Inferior parietal cortex (tissue), 1 donor: ENCODE measurements at regions not wholly inside any gene's neighbourhood (a gene's known extent, or its start where the extent isn't known, plus 50 kb on each side); places are given as distances from the start of the nearest gene placed in this dataset.
"Not testable (repeated sequence)": the region's sequence is repeated elsewhere in the genome, so short reads cannot be mapped to it uniquely, and the experiment has no call there.

ENCODE experiments used
- DNase-seq: peaks from one replicate; pipeline ENCODE4 v3.0.0-alpha.2; 2016; ENCODE audit errors: extremely low spot score

GRCh38 chr7:54355842-54356241 is 186.3 kb upstream of the VSTM2A start:
- DNase-seq, result no peak

DNA sequence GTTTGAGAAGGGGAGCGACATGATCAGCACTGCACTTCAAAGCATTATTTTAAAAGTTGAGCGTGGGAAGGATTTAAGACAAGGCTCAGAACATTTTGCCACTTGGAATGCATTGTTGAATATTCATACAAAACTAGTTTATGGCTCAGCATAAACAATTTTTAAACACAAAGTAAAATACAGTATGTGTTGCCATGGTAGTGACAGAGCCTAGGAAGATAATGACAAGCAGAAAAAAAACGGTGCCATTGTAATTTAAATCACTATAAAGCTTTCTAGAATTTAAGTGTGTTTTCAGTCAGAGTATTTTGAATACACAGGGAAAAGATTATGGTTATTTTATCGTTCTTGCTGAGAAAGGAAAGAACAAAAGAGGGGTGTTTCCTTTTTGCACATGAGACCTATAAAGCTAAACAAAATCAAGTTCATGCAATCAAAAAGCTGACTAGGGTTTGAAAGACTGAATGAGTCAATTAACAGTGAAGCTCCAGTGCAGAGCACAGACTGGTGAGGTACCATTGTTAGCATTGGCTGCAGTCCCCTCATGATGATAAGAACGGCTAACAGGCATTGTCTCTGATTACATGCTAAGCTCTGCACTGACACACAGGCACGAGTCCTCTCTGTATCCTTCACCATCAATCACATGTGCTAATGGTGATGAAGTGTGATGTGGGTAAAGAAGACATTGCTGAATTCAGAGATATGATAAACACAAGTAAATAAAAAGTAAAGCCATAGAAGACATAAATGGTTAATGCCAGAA is 181.9 kb upstream of the VSTM2A start:
- no peak for DNase-seq

GRCh38 chr7:54390565-54390964 is 151.6 kb upstream of the VSTM2A start:
- DNase-seq, result no peak

GRCh38 chr7:54392935-54393334 is 149.2 kb upstream of the VSTM2A start:
- DNase-seq, result no peak

- no peak for DNase-seq
Measured at GRCh38 chr7:54394834-54395233, 147.3 kb upstream of the VSTM2A start.

DNA sequence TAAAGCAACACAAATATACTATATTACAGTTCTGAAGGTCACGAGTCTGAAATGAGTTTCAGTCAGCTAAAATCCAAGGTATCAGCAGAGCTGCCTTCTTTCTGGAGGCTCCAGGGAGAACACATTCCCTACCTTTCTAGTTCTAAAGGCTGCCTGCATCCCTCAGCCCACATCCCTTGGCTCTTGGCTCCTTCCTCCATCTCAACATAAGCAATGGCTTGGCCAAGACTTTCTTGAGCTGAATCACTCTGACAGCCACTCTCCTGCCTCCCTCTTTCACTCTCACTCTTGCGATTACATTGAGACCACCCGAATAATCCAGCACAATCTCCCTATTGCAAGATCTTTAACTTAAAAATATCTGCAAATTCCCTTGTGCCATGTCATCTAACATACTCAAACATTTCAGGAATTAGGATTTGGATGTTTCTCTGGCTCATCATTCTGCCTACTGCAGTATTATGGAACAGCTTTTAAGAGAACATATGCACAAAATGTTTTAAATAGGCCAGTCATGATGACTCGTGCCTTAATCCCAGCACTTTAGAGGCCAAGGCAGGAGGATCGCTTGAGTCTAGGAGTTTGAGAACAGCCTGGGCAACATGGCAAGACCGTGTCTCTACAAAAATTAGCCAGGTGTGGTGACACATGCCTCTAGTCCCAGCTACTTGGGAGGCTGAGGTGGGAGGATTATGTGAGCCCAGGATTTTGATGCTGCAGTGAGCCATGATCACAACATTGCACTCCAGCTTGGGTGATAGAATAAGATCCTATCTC is 144.2 kb upstream of the VSTM2A start:
- DNase-seq, result no peak

- DNase-seq, result no peak
Measured at GRCh38 chr7:54398863-54399262, 143.3 kb upstream of the VSTM2A start.

DNA sequence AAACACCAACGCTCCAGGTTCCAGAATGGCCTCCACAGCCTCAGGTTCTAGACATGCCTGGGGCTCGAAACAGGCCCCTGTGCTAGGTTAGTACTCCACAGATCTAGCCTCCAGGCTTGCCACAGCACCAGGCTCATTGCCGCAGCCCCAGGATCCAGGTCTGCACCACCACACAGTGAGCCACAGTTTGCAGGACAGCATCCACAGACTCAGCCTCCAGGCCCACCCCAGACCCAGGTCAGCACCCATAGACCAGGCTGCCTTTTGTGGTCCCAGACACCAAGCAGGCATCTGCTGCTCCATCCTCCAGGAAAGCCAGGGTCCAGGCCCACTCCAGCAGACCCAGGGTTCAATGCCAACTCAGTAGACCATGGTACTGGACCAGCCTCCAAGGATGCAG is 132.3 kb upstream of the VSTM2A start:
- no peak for DNase-seq

DNA sequence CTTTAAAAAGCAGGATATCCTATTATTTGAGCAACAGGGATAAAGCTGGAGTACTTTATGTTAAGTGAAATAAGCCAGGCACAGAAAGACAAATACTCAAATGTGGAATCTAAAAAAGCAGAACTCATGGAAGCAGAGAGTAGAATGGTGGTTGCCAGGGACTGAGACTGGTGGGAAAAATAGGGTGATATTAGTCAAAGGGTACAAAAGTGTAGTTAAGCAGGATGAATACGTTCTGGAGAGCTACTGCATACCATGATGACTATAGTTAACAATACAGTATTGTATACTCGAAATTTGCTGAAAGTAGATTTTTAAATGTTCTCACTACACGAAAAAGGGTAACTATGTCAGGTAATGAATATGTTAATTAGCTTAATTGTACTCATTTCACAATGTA is 125.5 kb upstream of the VSTM2A start:
- DNase-seq, result no peak

GRCh38 chr7:54419209-54419608 is 123.0 kb upstream of the VSTM2A start:
- DNase-seq, result no peak

GRCh38 chr7:54426406-54426805 is 115.8 kb upstream of the VSTM2A start:
- no peak for DNase-seq

DNA sequence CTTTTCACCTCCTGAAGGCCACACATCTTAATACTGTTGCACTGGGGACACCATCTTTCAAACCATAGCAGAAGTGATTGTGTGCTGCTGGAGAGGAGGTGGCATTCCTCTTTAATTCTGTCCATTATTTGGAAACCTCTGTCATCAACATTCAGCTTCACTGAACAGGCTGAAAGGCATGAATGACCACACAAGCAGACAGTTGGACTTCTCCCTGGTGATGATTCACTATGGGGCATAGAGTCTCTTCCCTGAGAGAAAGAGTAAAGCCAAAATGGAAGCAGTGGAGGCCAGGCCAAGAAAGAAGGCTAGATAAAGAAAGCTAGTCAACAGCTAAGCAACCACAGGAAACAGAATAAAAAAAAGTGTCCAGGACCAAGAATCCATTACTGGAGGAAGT is 113.1 kb upstream of the VSTM2A start:
- DNase-seq, result no peak

DNA sequence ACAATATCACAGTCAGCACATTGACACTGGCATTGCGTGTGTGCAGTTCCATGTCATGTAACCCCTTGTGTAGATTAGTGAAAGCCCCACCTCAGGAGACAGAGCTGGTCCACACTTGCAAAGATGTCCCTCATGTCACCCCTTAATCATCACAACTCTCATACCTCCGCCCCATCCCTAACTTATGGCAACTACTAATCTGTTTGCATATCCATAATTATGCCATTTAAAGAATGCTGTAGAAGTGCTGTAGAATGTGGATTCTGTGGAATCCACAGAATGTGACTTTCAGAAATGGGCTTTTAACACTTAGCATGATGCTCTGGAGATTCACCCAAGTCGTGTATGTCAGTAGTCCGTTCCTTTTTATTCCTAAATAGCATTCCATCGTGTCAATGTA is 102.8 kb upstream of the VSTM2A start:
- DNase-seq, result no peak

DNA sequence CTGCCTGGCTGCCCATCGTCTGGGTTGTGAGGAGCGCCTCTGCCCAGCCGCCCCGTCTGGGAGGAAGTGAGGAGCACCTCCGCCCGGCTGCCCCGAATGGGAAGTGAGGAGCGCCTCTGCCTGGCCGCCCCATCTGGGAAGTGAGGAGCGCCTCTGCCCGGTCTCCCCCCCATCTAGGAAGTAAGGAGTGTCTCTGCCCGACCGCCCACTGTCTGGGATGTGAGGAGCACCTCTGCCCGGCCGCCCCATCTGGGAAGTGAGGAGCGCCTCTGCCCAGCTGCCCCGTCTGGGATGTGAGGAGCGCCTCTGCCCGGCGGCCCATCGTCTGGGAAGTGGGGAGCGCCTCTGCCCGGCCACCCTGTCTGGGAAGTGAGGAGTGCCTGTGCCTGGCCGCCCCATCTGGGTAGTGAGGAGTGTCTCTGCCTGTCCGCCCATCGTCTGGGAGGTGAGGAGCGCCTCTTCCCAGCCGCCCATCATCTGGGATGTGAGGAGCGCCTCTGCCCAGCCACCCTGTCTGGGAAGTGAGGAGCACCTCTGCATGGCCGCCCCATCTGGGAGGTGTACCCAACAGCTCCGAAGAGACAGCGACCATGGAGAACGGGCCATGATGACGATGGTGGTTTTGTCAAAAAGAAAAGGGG is 98.0 kb upstream of the VSTM2A start:
- not testable (repeated sequence) for DNase-seq

GRCh38 chr7:54453168-54453567 is 89.0 kb upstream of the VSTM2A start:
- not testable (repeated sequence) for DNase-seq

DNA sequence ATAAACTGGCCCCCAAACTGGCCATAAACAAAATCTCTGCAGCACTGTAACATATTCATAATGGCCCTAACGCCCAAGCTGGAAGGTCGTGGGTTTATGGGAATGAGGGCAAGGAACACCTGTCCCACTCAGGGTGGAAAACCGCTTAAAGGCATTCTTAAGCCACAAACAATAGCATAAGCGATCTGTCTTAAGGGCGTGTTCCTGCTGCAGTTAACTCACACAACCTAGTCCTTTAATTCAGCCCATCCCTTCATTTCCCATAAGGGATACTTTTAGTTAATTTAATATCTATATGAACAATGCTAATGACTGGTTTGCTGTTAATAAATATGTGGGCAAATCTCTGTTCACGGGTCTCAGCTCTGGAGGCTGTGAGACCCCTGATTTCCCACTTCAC is 87.5 kb upstream of the VSTM2A start:
- not testable (repeated sequence) for DNase-seq

GRCh38 chr7:54465095-54465494 is 77.1 kb upstream of the VSTM2A start:
- no peak for DNase-seq

DNA sequence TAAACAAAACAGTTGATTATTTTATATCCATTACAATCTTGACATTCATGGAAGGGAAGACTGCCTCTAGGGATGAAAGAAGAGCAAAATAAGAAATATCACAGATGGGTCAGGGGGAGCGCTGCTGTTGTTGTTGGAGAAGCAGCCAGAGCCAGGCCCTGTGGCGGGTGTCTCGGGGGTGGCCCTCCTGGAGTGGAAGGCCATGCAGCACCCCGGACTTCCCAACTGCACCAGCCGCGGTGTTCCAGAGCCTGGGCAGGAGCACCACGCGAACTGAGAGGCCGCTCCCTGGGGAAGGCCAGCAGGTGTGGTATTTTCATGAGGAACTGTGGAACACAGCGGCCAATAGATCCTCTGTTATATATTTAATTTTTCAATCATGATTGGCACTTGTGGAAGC is 72.4 kb upstream of the VSTM2A start:
- DNase-seq, result no peak

DNA sequence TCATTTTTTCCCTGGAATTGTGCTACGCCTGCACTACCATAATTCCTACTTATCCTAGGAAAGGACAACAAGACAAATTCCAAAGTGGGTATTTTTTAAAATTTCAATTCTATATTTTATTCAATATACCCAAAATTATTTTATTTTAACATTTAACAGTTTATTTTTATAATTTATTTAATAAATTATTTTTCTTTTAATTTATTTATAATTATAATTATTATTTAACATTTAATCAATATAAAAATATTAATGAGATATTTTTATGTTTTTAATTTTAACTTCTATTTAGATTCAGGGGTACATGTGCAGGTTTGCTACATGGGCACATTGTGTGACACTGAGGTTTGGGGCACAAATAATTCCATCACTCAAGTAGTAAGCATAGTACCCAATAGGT is 65.6 kb upstream of the VSTM2A start:
- no peak for DNase-seq

GRCh38 chr7:54477083-54477482 is 65.1 kb upstream of the VSTM2A start:
- DNase-seq, result no peak

DNA sequence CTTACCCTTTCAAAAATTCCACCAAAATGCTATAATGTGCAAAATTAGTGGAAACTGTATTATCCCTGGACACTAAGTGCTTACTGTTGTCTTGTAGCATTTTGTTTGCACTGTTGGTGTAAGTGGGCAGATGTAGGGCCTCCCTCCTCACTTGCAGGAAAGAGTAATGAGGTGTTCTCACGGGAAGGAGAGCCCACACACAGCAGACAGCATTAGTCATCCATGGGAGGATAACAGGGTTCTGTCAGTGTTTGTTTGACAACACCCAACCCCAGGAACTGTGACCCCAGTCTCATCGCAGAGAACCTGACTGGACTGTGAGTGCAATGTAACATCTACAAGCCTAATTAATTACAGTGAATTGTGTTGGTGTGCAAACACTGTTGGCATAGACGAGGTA is 58.7 kb upstream of the VSTM2A start:
- no peak for DNase-seq

DNA sequence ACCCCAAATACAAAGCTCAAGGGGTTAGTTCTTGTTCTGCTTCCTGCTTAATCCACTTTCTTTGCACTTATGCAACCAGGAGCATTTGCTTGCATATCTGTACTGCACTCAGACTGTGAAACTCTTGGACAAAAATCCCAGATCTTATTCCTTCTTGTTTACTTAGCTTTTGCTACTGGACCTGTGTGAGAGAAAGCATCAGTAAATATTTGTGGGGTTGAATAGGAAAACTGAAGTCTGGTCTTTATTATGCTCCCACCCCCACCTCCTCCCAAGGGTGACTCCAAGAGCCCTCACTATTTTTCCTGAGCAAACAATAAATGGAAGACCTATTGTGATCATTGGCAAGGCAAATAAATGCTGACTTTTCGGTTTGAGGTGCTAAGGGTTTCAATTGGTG is 57.1 kb upstream of the VSTM2A start:
- DNase-seq, result no peak
